Astrocyte of the spinal cord (primary cell): ENCODE measurements at regions not wholly inside any gene's neighbourhood (a gene's known extent, or its start where the extent isn't known, plus 50 kb on each side); places are given as distances from the start of the nearest gene placed in this dataset.
"Not testable (repeated sequence)": the region's sequence is repeated elsewhere in the genome, so short reads cannot be mapped to it uniquely, and the experiment has no call there.

ENCODE experiments used
- DNase-seq: peaks from one replicate; pipeline ENCODE4 v3.0.0; 2011; ENCODE audit warnings: low read depth, low spot score
- H3K4me3 ChIP-seq: 2 replicates; pipeline ENCODE4 v1.5.1; 2011; ENCODE audit warnings: low read depth, mild to moderate bottlenecking, low read length, moderate library complexity
- in situ Hi-C: cut with HindIII; loops from 2 replicates; pipeline ENCODE4 v1.10.0; 2017; ENCODE audit warnings: low sequenced_read_pairs
- TF ChIP-seq, protein P1 (sequence below): IDR thresholded peaks from 2 replicates; pipeline ENCODE4 v1.5.1; 2012; ENCODE audit warnings: low read depth, mild to moderate bottlenecking, low read length, inconsistent platforms

DNA sequence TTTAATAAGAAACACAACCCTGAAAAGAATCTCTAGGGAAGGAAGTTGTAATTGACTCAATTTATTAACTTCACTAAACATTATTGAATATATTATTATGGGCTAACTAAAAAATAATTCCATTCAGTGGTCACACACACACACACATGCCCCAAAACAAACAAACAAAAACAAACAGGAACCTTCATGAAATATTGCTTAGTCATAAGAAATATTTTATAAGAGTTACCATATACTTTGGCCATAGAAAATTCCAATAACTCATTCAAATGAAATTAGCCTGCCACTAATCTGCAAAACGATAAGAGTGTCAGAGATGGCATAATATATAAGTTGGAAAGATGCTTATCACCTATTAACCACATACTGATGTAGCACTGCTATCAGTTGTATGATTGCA is 268.4 kb upstream of the AMIGO2 start:
- DNase-seq, result no peak
- TF ChIP-seq, protein P1, sequence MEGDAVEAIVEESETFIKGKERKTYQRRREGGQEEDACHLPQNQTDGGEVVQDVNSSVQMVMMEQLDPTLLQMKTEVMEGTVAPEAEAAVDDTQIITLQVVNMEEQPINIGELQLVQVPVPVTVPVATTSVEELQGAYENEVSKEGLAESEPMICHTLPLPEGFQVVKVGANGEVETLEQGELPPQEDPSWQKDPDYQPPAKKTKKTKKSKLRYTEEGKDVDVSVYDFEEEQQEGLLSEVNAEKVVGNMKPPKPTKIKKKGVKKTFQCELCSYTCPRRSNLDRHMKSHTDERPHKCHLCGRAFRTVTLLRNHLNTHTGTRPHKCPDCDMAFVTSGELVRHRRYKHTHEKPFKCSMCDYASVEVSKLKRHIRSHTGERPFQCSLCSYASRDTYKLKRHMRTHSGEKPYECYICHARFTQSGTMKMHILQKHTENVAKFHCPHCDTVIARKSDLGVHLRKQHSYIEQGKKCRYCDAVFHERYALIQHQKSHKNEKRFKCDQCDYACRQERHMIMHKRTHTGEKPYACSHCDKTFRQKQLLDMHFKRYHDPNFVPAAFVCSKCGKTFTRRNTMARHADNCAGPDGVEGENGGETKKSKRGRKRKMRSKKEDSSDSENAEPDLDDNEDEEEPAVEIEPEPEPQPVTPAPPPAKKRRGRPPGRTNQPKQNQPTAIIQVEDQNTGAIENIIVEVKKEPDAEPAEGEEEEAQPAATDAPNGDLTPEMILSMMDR, result no peak
- H3K4me3 ChIP-seq, result no peak overlapping the region
- in situ Hi-C loops, result no loop called here

DNA sequence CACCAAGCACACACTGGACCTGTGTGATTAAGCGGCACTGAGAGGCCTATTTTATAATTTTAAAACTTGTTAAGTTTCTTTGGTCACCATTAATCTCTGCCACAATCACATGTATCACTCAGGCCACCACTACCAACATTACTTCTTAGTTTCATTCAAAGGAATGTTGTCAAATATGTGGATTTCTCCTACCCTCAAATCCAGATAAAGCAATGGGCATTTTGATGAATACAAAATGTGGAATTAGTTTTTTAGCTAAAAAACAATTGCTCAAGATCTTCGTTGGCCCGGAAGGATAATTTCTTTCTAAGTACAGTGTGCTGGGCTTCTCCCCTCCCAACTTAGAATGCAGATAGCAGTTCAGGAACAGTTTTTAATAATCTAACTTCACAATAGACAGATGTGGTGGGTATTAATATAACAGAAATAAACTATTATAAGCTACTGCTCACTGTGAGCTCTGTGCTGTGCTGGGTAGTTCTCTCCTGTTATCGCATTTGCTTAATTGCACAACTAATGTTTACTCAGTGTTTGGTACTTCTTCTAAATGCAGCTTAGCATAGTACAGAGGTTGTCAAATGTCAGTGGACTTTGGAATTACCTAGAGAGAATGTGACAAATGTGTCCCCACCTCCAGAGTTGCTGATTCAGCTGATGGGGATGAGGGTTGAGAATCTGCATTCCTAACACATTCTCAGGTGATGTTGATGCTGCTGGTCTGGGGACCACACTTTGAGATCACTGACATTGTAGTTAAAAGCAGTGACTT is 266.7 kb upstream of the AMIGO2 start:
- in situ Hi-C loops, result no loop called here
- TF ChIP-seq, protein P1, result no peak
- H3K4me3 ChIP-seq, result no peak overlapping the region
- no peak for DNase-seq

DNA sequence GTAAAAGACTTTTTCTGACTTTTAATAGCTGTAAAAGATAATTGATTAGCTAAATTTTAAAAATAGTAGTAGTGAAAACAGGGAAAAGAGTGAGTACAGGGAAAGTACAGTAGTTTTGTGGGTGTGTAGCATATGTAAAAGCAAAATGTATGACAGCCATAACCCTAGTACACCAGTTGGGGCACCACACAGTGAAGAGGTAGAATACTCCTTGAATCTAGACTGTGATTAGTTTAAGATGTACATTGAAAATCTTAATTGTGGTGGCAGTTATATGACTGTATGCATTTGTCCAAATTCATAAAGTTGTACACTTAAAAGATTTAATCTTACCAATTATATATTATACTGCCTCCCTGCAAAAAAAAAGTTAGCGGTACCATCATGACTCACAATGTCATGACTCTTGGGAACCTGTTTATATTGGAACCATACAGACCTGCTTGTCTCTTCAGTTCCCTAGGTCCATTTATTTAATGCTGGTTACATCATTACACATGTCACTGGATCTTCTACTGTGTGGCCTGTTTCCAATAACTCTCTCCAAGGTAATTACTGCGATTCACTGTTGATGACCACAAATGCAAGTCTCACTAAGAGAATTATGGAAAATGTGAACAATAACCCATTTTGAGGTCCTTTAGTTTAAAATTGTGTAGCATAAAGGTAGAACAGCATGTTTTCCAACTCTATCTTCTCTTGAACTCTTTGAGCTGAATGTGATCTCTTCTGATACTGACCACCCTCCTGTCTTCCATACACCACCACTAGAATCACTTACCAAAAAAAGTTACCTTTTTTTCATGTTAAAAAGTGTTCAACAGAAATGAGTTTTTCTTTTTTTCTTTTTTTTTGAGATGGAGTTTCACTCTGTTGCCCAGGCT is 264.2 kb upstream of the AMIGO2 start:
- DNase-seq, result peak; percentile 86
- in situ Hi-C loops, result no loop called here
- H3K4me3 ChIP-seq, result no peak overlapping the region
- TF ChIP-seq, protein P1, result no peak

DNA sequence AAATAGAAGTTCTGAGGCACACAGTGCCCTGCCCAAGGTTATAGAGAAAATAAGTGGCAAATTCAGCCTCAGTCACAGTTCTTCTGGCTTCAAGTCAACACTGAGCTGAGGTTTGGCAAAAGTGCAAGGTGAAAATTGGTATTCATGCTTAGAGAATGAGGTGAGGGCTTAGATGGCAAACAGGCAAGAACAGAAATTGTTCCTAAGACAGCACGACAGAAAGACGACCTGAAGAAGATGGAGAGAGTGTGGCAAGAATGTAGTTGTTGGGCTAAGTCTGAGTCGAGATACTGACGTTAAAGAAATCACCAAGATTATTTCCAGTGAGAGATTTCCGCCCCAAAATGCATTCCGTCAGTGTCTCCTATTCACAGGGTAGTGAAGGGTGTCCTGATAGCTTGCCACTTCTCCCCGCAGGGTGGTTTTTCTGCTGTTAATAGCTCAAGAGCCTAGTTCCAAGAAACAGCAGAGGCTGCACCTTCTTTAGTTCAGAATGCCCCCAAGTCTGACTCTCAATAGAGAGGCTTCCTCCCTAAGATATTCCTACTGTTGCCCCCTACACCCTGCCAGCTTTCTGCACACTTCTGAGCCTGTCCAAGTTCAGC is 260.8 kb upstream of the AMIGO2 start:
- in situ Hi-C loops, result no loop called here
- TF ChIP-seq, protein P1, result no peak
- peak; percentile 51 for DNase-seq
- H3K4me3 ChIP-seq, result no peak overlapping the region

DNA sequence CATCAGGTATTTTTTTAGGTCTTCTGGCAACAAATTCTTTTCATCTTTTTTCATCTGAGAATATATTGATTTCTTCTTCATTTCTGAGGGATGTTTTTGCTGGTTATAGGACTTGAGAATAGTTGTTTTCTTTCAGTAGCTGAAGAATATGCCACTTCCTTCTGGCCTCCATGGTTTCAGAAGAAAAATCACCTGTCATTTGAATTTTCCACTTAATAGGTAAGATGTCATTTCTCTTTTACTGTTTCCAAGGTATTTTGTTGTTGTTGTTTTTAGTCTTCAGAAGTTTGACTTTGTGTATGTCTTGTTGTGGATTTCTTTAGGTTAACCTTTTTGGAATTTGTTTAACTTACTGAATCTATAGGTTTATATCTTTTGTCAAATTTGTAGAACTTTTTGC is 257.8 kb upstream of the AMIGO2 start:
- no peak for DNase-seq
- TF ChIP-seq, protein P1, result no peak
- no peak overlapping the region for H3K4me3 ChIP-seq
- in situ Hi-C loops, result no loop called here

DNA sequence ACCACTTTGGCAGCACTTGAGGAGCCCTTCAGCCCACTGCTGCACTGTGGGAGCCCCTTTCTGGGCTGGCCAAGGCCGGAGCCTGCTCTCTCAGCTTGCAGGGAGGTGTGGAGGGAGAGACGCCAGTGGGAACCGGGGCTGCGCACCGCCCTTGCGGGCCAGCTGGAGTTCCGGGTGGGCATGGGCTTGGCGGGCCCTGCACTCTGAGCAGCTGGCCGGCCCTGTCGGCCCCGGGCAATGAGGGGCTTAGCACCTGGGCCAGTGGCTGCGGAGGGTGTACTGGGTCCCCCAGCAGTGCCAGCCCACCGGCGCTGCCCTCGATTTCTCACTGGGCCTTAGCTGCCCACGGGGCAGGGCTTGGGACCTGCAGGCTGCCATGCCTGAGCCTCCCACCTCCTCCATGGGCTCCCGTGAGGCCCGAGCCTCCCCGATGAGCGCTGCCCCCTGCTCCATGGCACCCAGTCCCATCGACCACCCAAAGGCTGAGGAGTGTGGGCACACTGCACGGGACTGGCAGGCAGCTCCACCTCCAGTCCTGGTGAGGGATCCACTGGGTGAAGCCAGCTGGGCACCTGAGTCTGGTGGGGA is 253.6 kb upstream of the AMIGO2 start:
- in situ Hi-C loops, H3K4me3 ChIP-seq, DNase-seq: not testable (repeated sequence)
